Keratinocyte (primary cell): ENCODE measurements at regions not wholly inside any gene's neighbourhood (a gene's known extent, or its start where the extent isn't known, plus 50 kb on each side); places are given as distances from the start of the nearest gene placed in this dataset.

ENCODE experiments used
- EZH2 ChIP-seq: IDR thresholded peaks from one replicate; pipeline ENCODE4 v1.6.1; 2012; ENCODE audit warnings: inconsistent platforms, mild to moderate bottlenecking, low read length, moderate library complexity
- TF ChIP-seq, protein P1 (sequence below), 3 experiments: IDR thresholded peaks in 1 of 3; conservative IDR thresholded peaks in 1 of 3; optimal IDR thresholded peaks in 1 of 3; 2 replicates in 2 of 3; 3 replicates in 1 of 3; pipeline versions ENCODE3 to v1.5.1; 2011; ENCODE audit warnings: low read length in 3 of 3, mild to moderate bottlenecking in 3 of 3, moderate library complexity in 2 of 3, control low read depth in 1 of 3, inconsistent platforms in 1 of 3; ENCODE audit not compliant: insufficient read depth in 2 of 3; ENCODE audit errors: extremely low read depth in 1 of 3

DNA sequence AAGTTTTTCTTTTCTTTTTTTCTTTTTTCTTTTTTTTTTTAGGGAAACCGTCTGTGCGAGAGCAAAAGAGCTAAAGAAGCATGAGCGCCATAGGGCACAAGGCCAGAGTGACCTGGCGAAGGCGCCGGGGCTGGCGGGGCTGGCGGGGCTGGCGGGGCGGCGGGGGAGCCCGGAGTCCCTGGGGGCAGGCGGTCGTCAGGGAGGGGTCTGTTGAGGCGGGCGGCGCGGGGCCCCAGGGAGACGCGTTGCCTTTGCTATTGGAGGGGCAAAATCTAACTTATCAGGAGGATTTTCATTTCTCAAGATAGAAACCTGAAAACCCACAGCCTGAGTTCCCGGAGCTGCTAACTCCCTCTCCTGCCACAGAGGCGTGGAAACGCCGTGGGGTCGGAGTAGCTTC is 135.6 kb upstream of the SMAD1 start:
- TF ChIP-seq, protein P1, sequence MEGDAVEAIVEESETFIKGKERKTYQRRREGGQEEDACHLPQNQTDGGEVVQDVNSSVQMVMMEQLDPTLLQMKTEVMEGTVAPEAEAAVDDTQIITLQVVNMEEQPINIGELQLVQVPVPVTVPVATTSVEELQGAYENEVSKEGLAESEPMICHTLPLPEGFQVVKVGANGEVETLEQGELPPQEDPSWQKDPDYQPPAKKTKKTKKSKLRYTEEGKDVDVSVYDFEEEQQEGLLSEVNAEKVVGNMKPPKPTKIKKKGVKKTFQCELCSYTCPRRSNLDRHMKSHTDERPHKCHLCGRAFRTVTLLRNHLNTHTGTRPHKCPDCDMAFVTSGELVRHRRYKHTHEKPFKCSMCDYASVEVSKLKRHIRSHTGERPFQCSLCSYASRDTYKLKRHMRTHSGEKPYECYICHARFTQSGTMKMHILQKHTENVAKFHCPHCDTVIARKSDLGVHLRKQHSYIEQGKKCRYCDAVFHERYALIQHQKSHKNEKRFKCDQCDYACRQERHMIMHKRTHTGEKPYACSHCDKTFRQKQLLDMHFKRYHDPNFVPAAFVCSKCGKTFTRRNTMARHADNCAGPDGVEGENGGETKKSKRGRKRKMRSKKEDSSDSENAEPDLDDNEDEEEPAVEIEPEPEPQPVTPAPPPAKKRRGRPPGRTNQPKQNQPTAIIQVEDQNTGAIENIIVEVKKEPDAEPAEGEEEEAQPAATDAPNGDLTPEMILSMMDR (optimal IDR thresholded peaks at IDR 0.05 in 1 of 3, IDR thresholded peaks at IDR 0.05 in 1 of 3, conservative IDR thresholded peaks at IDR 0.05 in 1 of 3; ENCODE audit: extremely low read depth in 1 of 3, insufficient read depth in 2 of 3, low read length in 3 of 3) = no peak
- TF ChIP-seq EZH2 = no peak
